RWPE2 (cell line): ENCODE measurements at regions not wholly inside any gene's neighbourhood (a gene's known extent, or its start where the extent isn't known, plus 50 kb on each side); places are given as distances from the start of the nearest gene placed in this dataset.

ENCODE experiments used
- ATAC-seq: fragments of 200-7000 bp; cut with Tn5 transposase; 3 replicates; pipeline ENCODE4 v1.9.1; 2021; ENCODE audit warnings: low read depth
- DNase-seq: peaks from one replicate; pipeline ENCODE4 v3.0.0-alpha.2; 2020; ENCODE audit warnings: low spot score
- H3K27ac ChIP-seq: fragments of 450-650 bp; 2 replicates; pipeline ENCODE4 v1.5.1; 2017; ENCODE audit warnings: mild to moderate bottlenecking; ENCODE audit not compliant: poor library complexity, severe bottlenecking
- H3K27me3 ChIP-seq: fragments of 250-450 bp; sonication (Bioruptor Pico); 2 replicates; pipeline ENCODE4 v1.5.1; 2021; ENCODE audit warnings: mild to moderate bottlenecking, moderate library complexity; ENCODE audit not compliant: insufficient read depth, poor library complexity, severe bottlenecking
- H3K36me3 ChIP-seq: fragments of 250-450 bp; sonication (Bioruptor Pico); 2 replicates; pipeline ENCODE4 v1.5.1; 2020; ENCODE audit warnings: low read depth, mild to moderate bottlenecking, moderate library complexity
- H3K4me1 ChIP-seq: fragments of 250-450 bp; sonication (Bioruptor Pico); 2 replicates; pipeline ENCODE4 v1.5.1; 2021; ENCODE audit warnings: mild to moderate bottlenecking, moderate library complexity; ENCODE audit not compliant: insufficient read depth, poor library complexity, severe bottlenecking
- H3K4me3 ChIP-seq: fragments of 250-450 bp; sonication (Bioruptor Pico); 2 replicates; pipeline ENCODE4 v1.5.1; 2021; ENCODE audit warnings: mild to moderate bottlenecking, moderate library complexity; ENCODE audit not compliant: severe bottlenecking
- H3K9me3 ChIP-seq: fragments of 250-450 bp; sonication (Bioruptor Pico); 2 replicates; pipeline ENCODE4 v1.5.1; 2021; ENCODE audit warnings: mild to moderate bottlenecking, moderate library complexity; ENCODE audit not compliant: severe bottlenecking
- TF ChIP-seq, protein P1 (sequence below): fragments of 450-650 bp; IDR thresholded peaks from one replicate; pipeline ENCODE4 v1.5.1; 2017; ENCODE audit warnings: mild to moderate bottlenecking, moderate library complexity; ENCODE audit not compliant: poor library complexity, severe bottlenecking

DNA sequence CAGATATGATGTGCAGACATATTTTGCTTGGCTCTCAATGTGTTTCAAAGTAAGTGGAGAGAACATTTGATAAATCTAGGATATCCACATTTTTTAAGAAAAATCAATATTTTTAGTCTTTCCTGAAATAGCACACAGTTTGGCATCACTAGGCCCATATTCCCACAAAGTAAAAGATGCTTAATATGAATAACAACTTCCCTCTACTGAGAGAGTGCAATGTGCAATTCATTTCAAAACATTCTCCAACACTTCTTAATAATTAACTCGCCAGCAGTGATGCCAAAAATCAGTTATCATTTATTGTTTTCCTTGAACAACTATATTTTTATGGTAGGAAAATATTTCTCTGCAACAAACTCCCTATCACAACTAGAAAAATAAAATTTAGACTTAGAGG lies 800.2 kb upstream of the MBL2 start:
- H3K9me3 ChIP-seq: no peaks in the 10 kb centered on the region
- no peaks in the 10 kb centered on the region for H3K36me3 ChIP-seq
- no peaks in the 10 kb centered on the region for H3K27me3 ChIP-seq
- H3K4me1 ChIP-seq: no peaks in the 10 kb centered on the region
- ATAC-seq (no peak), DNase-seq (no peak)
- no peak overlapping the region for H3K27ac ChIP-seq
- TF ChIP-seq, protein P1, sequence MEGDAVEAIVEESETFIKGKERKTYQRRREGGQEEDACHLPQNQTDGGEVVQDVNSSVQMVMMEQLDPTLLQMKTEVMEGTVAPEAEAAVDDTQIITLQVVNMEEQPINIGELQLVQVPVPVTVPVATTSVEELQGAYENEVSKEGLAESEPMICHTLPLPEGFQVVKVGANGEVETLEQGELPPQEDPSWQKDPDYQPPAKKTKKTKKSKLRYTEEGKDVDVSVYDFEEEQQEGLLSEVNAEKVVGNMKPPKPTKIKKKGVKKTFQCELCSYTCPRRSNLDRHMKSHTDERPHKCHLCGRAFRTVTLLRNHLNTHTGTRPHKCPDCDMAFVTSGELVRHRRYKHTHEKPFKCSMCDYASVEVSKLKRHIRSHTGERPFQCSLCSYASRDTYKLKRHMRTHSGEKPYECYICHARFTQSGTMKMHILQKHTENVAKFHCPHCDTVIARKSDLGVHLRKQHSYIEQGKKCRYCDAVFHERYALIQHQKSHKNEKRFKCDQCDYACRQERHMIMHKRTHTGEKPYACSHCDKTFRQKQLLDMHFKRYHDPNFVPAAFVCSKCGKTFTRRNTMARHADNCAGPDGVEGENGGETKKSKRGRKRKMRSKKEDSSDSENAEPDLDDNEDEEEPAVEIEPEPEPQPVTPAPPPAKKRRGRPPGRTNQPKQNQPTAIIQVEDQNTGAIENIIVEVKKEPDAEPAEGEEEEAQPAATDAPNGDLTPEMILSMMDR: no peak
- H3K4me3 ChIP-seq: no peak overlapping the region

DNA sequence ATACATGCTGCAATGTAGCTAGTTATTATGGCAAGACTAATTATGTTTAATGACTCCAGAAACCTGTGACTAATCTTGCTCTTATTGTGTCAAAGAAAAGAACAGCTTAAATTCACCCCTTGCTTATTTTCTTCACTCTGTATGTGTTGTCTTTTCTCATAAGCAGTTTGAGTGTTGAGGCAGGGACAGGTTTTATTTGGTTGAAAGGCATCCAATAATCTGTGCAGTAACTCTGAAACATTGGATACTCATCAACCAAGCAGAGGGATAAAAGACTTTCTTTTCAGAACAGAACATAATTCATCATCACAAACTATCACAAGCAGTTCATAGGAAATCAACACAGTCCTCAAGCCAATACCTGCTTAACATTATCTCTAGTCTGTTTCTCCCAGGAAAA lies 797.6 kb upstream of the MBL2 start:
- H3K4me3 ChIP-seq: no peak overlapping the region
- DNase-seq (no peak), ATAC-seq (no peak)
- H3K27me3 ChIP-seq: no peaks in the 10 kb centered on the region
- no peak overlapping the region for H3K27ac ChIP-seq
- TF ChIP-seq, protein P1: no peak
- no peaks in the 10 kb centered on the region for H3K4me1 ChIP-seq
- no peaks in the 10 kb centered on the region for H3K9me3 ChIP-seq
- no peaks in the 10 kb centered on the region for H3K36me3 ChIP-seq

DNA sequence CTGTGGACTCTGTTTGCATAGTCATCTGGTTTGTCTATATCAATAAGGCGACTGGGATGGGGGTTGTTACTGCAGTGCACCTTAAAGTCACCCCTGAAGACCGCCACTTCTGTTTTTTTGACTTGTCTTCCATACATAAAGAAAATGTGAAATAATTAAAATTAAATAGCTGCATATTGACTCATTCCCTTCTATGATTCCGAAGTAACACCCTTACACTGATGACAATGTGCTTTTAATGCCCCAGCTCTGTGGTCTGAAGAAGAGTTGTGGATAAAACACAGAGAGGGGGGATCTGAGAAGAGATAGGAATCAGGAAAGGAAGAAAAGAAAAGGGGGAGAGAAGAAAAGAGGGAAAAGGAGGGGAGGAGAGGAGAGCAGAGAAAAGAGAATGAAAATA lies 796.9 kb upstream of the MBL2 start:
- Histone ChIP-seq H3K9me3 (no peaks in the 10 kb centered on the region), H3K27me3 (no peaks in the 10 kb centered on the region), H3K4me1 (no peaks in the 10 kb centered on the region), H3K36me3 (no peaks in the 10 kb centered on the region), H3K27ac (no peak overlapping the region), H3K4me3 (no peak overlapping the region)
- no peak for ATAC-seq
- TF ChIP-seq, protein P1: no peak
- DNase-seq: no peak

- H3K9me3 ChIP-seq: no peaks in the 10 kb centered on the region
- no peaks in the 10 kb centered on the region for H3K36me3 ChIP-seq
- TF ChIP-seq, protein P1: no peak
- H3K27me3 ChIP-seq: no peaks in the 10 kb centered on the region
- ATAC-seq: no peak
- no peak overlapping the region for H3K27ac ChIP-seq
- H3K4me3 ChIP-seq: no peak overlapping the region
- no peak for DNase-seq
- H3K4me1 ChIP-seq: no peaks in the 10 kb centered on the region
These were observed 776.1 kb upstream of the MBL2 start for GRCh38 chr10:53548664-53549063.

GRCh38 chr10:53547364-53547763 lies 774.8 kb upstream of the MBL2 start:
- H3K4me3 ChIP-seq: no peak overlapping the region
- ATAC-seq: no peak
- TF ChIP-seq, protein P1: no peak
- no peak overlapping the region for H3K27ac ChIP-seq
- no peaks in the 10 kb centered on the region for H3K36me3 ChIP-seq
- no peak for DNase-seq
- H3K9me3 ChIP-seq: no peaks in the 10 kb centered on the region
- no peaks in the 10 kb centered on the region for H3K4me1 ChIP-seq
- no peaks in the 10 kb centered on the region for H3K27me3 ChIP-seq
